Coronary artery (tissue), 2 donors: ENCODE measurements at regions not wholly inside any gene's neighbourhood (a gene's known extent, or its start where the extent isn't known, plus 50 kb on each side); places are given as distances from the start of the nearest gene placed in this dataset.

Source experiments
- DNase-seq: peaks from one replicate; pipeline ENCODE4 v3.0.0-alpha.2; 2017; ENCODE audit warnings: low spot score
- H3K27ac ChIP-seq, 2 donors: fragments of 200-600 bp; sonication (generic); one replicate each; pipeline ENCODE4 v1.5.1; 2016 to 2019
- H3K4me3 ChIP-seq: fragments of 200-600 bp; sonication (generic); 2 replicates; pipeline ENCODE4 v1.5.1; 2016; ENCODE audit warnings: mild to moderate bottlenecking, moderate library complexity
- CTCF ChIP-seq: fragments of 200-600 bp; sonication (generic); IDR thresholded peaks from one replicate; pipeline ENCODE4 v1.5.1; 2019; ENCODE audit warnings: antibody characterized with exemption

GRCh38 chrX:25204182-25204581 is 188.4 kb upstream of the ARX start:
- TF ChIP-seq CTCF = no peak
- no peak overlapping the region for H3K4me3 ChIP-seq
- no peak overlapping the region for H3K27ac ChIP-seq
- no peak for DNase-seq

DNA sequence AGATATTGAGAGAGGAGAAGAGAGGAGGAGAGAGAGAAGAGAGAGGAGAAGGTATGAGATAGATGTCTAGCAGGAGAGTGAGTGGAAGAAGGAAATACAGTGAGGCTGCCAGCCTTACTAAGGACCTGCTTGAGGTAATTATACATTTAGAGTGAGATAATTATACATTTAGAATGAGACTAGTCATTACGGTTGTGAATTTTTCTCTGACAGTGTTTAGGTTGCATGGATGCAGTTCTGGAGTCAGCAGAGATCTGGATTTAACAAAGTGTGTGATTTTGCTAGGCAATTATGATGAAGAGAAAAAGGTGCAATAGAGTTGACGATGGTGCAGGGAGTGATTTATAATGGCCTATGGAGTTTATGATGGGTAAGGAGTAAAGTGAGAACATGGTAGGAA is 187.1 kb upstream of the ARX start:
- Histone ChIP-seq H3K4me3 (no peak overlapping the region), H3K27ac (no peak overlapping the region)
- no peak for DNase-seq
- TF ChIP-seq CTCF = no peak

- TF ChIP-seq CTCF = no peak
- DNase-seq = no peak
- no peak overlapping the region for H3K4me3 ChIP-seq
- no peak overlapping the region for H3K27ac ChIP-seq
Measured at GRCh38 chrX:25198891-25199290, 183.1 kb upstream of the ARX start.

- no peak overlapping the region for H3K4me3 ChIP-seq
- TF ChIP-seq CTCF = no peak
- DNase-seq = no peak
- no peak overlapping the region for H3K27ac ChIP-seq
Measured at GRCh38 chrX:25198253-25198652, 182.5 kb upstream of the ARX start.

GRCh38 chrX:25196221-25196620 is 180.5 kb upstream of the ARX start:
- no peak for TF ChIP-seq CTCF
- H3K4me3 ChIP-seq = no peak overlapping the region
- no peak overlapping the region for H3K27ac ChIP-seq
- DNase-seq = no peak

GRCh38 chrX:25191403-25191802 is 175.6 kb upstream of the ARX start:
- no peak overlapping the region for H3K4me3 ChIP-seq
- no peak for TF ChIP-seq CTCF
- no peak overlapping the region for H3K27ac ChIP-seq
- no peak for DNase-seq

- H3K27ac ChIP-seq = no peak overlapping the region
- TF ChIP-seq CTCF = no peak
- DNase-seq = no peak
- H3K4me3 ChIP-seq = no peak overlapping the region
Measured at GRCh38 chrX:25181775-25182174, 166.0 kb upstream of the ARX start.
